ENCODE measurements at regions not wholly inside any gene's neighbourhood (a gene's known extent, or its start where the extent isn't known, plus 50 kb on each side); places are given as distances from the start of the nearest gene placed in this dataset.

- TF ChIP-seq POLR2AphosphoS5 (IDR thresholded peaks at IDR 0.05) = no peak
- no peak for TF ChIP-seq CTCF (IDR thresholded peaks at IDR 0.05)
- TF ChIP-seq POLR2A (IDR thresholded peaks at IDR 0.05) = no peak
- no peak for TF ChIP-seq EP300 (IDR thresholded peaks at IDR 0.05)
Observed at GRCh38 chr3:162547321-162547720, 1050.7 kb downstream of the OTOL1 start.

Data from upper lobe of left lung (tissue), 4 donors.